SHP77 (cell line): ENCODE measurements at regions not wholly inside any gene's neighbourhood (a gene's known extent, or its start where the extent isn't known, plus 50 kb on each side); places are given as distances from the start of the nearest gene placed in this dataset.

Experiments
- DNase-seq, 2 experiments: peaks; one replicate each; lab custom pipeline; 2025; lab: John Stamatoyannopoulos, UW

DNA sequence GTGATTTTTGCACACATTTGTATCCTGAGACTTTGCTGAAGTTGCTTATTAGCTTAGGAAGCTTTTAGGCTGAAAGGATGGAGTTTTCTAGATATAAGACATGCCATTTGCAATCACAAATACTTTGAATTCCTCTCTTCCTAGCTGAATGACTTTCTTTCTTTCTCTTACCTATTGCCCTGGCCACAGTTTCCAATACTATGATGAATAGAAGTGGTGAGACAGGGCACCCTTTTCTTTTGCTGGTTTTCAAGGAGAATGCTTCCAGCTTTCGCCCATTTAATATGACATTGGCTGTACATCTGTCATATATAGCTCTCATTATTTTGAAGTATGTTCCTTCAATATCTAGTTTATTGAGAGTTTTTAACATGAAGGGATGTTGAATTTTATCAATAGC lies 409.6 kb upstream of the EPHA7 start:
- no peak for DNase-seq

DNA sequence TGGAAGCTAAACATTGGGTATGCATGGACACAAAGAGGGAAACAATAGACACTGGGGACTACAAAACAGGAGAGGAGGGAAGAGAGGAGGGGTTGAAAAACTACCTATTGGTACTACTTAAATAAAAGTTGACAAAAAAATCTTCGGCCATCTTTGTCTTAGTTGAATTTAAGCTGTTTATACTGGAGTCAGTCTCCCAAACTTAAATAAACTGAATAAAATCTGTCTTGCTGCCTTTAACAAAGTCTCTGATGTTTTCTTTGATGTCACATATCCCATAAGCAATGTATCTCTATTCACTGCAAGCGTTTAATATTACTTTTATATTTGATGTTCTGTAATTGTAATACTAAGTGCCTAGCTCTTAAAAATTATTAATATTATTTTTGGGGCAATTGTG lies 409.2 kb upstream of the EPHA7 start:
- DNase-seq, result no peak

DNA sequence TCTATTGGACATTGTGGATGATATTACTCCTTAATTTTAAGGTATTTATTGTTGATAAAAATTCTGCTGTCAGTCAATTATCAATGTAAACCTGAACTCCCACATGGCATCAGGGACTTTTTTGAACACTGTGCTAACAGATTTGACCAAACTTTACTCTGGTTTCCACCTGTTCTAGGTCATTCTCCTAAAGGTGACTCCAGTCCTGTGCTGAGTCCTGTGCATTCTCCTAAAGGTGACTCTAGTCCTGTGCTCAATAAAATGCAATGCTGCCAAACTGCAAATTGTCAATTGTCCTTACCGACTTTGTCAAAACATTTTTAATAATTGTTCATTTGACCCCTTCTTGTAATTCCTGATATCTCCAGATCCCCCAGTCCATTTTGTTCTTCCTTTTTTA lies 408.4 kb upstream of the EPHA7 start:
- no peak for DNase-seq

DNA sequence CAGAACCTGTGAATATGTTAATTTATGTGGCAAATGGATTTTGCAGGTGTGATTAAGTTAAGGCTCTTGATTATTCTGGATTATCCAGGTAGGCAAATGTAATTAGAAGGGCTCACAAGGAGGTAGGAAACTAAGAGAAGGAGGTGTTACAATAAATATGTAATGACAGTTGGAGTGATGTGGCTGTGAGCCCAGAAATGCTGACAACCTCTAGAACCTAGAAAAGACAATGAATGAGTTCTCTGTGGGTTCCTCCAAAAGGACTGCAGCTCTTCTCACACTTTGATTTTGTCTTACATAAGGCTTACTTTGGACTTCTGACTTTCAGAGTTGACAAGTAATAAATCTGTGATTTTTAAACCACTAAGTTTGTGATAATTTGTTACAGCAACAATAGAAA lies 406.6 kb upstream of the EPHA7 start:
- no peak for DNase-seq

DNA sequence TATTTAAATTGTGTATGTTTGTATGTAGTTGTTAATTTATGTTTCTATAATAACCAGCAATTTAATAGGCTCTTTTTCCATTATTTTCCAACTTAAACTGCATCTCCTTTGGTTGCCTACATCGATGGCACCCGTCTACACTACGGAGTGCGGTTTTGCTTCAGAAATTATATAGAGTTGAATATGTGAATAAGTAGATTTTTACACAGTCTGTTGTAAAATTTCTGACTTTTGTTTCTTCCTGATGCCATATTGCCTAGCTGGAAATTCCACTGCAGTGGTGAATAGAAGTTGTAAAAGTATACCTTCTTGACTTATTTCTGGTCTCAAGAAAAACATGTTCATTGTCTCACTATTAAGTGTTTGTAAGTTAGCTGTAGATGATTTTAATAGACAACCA lies 404.1 kb upstream of the EPHA7 start:
- no peak for DNase-seq

DNA sequence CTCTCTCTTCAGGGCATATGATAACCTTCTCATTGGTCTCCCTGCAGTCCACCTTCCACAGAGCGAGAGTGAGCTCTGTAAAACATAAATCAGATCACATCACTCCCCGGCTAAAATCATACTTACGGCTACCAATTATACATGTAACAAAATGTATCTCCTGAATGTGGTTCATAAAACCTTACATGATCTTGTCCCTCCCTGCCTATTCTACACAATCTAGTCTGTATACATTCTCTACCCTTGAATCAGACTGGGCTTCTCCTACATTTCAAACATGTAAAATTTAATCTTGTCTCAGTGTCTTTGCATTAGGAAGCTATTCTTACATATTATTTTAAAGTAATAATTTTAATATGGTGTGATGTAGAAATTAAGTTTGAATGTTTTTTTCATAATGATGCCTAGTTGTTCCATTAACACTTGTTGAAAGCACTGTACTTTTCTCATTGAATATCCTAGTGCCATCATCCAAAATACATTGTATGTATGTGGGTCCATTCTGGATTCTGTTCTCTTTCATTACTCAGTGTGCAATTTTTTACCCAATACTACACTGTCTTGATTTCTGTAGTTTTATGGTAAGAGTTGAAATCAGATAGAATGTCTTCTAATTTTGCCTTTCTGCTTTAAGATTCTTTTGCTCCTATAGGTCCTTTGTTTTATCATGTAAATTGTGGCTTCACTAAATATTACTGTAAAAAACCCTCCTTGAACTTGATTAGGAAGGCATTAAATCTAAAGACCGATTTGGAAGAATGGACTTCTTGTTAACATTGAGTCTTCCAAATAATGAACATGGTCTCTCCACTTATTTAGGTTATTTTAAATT lies 403.3 kb upstream of the EPHA7 start:
- no peak for DNase-seq

DNA sequence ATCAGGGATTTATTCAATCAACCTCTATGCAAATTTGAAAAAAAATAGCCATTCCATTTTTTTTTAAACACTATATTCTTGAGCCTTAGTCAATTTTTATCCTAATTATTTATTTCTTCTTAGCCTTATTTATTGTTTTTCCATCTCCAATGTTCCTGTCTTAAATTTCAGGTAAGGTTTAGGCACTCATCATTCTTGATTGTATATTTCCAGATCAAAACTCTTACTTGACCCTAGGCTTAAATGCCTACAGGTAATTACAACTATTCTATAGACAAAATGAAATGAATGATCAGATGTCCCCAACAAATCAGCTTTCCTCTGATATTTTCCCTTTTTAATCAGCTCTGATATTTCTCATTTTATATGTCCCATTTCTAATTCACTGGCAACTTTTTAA lies 402.6 kb upstream of the EPHA7 start:
- no peak for DNase-seq

DNA sequence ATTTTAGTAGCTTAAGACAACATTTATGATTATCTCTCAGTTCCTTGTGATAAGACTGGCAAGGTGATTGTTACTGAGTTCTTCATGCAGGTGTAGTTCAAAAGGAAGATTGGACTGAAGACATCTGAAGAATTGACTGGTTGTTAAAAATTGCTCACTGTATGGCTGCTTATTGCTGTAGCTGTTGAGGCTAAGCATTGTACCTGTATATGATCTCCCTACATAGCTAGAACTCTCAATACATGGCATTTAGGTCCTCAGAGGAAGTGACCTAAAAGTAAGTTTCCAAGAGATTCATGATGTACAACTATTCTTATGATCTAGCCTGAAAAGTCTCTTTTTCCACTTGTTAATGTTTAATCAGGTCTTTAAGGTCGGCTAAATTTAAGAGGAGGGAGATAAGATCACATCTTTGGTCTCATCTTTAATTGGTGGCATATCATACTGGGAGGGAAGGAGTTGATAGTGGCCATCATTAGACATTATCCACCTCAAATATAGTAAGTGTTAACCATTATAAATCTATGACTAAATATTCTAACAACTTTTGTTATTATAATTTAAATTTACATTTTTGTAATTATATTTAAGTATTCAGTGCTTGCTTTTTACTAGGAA lies 401.2 kb upstream of the EPHA7 start:
- DNase-seq, result no peak

DNA sequence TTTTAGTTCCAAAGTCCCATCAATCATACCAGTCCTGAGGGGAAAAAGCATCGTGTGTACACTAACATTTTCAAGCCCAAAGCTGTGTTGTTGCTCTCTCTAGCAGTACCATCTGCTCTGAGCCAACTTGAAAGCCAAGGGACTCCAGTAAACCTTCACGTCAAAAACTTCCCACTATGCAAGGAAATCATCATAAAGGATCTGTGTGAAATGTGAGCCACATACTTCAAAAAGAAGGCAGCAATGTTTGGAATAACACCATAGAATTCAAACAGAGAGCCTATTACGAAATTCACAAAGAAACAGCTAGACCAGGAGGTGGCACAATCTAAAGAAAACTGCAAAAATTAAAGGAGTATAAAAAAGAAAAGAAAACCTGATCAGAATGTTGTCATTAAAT lies 399.8 kb upstream of the EPHA7 start:
- no peak for DNase-seq

DNA sequence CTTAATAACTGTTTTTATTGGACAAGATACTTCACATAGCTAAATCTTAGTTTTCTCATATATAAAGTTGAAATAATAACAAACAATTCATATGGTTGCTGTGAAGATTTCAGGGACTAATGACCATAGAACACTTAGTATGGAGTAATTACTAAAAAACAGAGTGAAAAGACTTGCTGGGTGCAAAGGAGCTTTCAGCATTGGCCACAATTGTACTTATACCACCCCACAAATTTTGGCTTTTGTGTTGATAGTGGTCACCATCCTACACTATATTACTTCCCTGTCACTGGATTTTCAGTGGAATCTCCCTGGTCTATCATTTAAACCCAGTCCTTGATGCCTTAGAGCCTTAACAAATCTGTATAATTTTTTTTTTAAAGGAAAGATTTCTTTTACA lies 398.6 kb upstream of the EPHA7 start:
- DNase-seq, result no peak

DNA sequence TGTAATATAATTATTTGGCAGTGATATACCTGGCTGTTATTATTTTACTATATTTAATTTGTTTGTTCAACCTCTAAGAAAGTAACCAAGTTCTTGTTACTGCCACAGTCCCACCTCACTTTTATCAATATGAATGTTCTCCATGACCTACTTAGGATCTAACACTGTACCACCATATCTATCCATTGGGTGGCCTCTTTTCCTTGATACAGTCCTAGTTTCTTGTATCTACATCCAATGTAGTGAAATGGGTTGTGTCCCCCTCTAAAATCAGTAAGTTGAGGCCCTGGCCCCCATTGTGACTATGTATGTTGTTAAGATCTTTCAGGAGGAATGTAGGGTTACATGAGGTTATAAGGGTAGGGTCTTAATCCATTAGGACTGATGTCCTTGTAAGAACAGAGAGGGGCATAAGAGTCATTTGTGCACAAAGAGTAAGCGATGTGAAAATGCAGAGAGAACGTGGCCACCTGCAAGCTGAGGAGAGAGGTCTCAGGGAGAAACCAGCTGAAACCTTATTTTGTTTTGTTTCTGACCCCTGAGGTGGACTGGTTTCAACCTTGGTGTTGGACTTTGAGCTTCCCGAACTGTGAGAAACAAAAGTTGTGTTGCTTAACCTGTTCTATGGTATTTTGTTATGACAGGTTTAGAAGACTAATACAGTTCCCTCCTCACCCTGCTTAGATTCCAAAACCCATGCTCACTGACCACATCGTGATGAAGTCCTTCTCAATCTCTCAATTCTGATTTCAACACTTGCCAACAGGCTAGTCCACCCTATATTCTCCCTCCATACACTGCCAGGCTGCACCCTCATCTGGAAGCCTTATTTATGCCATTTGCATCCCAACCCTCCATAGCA lies 387.3 kb upstream of the EPHA7 start:
- no peak for DNase-seq

DNA sequence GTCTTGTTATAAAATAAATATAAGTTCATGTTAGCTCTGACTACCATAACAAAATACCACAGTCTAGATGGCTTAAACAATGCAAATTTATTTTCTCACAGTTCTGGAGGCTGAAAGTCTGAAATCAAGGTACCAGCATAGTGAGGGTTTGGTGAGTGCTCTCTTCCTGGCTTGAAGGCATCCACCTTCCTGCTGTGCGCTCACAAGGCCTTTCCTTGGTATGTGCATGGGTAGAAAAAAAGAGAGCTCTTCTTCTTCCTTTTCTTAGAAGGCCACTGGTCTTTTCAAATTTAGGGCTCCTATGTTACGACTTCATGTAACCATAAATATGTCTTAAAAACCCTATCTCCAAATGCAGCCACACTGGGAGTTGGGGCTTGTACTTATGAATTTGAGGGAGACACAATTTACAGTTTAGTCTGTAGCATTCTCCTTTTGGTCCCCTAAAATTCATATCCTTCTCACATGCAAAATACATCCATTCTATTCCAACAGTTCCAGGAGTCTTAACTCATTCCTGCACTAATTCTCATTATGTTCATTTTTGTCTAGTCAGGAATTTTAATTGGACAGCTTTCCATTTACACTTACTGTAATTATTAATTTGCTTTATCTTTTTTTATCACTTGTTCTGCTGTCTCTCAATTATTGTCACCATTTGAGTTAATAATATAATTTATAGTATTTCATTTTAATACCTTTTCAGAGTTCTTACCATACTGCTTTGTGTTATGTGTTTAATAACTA lies 381.9 kb upstream of the EPHA7 start:
- no peak for DNase-seq

DNA sequence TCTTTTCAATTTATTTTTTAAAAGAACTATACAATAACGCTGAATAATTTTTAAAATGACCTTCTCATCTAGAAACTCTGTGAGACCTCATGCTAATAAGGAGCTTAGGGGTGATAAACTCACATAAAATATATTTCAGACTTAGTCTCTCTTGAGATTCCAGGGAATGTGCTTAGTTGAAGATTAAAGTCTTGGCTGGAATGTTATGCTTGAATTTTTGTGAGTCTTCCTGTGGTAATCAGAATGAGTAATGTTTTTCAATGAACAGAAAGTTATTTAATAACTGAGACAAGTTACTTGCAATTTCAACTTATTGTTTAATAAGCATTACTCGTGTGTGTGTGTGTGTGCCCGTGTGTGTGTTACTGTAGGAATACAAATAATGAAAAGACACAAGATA lies 379.9 kb upstream of the EPHA7 start:
- no peak for DNase-seq

DNA sequence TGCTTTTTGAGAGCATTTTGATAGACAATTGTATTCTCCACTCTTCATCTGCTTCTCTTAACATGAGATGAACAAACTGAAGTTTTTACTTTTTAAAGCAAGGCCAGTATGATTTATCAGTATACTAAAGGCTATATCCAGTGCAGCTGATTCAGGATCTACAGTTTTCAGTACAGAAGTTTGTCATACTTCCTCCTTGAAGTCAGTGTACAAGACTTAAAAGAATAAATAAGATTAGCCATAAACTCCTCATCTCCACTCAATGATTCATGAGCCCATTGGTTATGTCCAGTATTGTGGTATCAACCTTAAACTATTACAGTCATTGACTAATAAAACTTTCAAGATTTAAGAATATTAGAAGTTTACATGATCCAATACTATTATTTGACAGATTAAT lies 374.8 kb upstream of the EPHA7 start:
- no peak for DNase-seq

DNA sequence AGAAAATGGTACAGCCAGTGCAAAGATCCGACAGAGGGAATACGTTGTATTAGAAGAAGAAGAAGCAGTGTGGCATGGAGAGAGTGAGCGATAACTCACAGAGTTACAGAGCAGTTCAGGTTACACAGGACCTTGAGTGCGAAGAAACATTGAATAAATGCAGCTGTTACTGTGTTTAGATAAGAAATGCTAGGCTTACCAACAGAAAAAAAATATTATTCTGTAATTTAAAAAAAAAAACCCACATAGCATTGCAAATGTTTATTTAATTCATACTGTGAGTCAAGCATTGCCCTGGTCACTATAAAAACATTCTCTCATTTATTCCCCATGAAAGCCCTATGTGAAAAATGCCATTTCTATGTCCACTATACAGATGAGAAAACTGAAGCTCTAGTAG lies 373.4 kb upstream of the EPHA7 start:
- no peak for DNase-seq

DNA sequence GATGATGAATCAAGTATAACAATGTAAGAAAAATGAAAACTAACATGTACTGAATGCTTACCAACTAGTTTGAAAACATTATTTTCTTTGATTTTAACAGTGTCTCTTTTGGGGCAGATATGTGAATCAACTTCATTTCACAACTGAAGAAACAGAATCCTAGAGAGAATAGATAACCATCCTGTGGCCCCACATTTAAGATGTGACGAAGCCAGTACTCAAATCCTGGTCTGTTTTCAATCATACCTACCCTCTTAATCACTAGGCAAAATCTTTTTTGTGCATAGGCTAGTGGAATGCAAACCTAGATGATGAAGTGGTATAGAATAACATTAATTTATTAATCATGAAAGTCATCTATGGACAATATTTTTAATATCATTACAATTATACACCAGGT lies 371.6 kb upstream of the EPHA7 start:
- no peak for DNase-seq

DNA sequence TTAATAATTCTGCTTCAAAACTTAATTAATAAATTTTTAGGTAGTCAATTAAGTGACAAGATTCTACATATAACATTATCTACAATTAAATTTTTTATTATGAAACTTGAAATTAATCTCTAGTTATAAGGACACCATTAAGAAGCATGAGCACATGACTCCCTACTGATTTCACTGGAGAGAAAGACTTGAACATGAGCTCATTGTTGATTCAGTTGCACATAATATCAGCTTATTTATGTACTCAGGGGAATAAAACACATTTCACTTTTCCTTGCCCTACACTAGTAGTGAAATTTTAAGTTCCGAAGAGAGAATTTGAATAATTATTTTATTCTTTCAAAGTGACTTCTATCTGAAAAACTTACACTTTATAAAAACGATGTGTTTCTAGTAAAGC lies 370.2 kb upstream of the EPHA7 start:
- DNase-seq, result no peak

DNA sequence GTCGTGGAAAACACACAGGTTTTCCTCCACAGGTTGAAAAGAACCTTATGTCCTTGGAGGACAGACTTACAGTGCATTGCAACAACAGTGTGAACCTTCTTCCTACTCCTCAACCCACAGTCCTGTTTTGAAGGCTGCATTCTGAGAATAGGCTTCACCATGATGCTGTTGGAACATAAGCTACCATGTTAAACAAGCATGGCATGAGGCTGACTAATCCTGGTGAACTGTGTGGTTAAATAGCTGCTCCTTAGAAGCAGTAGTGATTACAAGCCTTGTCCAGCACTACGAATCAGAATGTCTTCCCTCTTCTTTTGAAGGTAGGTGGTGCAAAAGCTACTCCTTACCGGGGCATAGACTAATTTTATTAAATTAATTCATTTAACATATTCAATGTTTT lies 368.5 kb upstream of the EPHA7 start:
- no peak for DNase-seq

DNA sequence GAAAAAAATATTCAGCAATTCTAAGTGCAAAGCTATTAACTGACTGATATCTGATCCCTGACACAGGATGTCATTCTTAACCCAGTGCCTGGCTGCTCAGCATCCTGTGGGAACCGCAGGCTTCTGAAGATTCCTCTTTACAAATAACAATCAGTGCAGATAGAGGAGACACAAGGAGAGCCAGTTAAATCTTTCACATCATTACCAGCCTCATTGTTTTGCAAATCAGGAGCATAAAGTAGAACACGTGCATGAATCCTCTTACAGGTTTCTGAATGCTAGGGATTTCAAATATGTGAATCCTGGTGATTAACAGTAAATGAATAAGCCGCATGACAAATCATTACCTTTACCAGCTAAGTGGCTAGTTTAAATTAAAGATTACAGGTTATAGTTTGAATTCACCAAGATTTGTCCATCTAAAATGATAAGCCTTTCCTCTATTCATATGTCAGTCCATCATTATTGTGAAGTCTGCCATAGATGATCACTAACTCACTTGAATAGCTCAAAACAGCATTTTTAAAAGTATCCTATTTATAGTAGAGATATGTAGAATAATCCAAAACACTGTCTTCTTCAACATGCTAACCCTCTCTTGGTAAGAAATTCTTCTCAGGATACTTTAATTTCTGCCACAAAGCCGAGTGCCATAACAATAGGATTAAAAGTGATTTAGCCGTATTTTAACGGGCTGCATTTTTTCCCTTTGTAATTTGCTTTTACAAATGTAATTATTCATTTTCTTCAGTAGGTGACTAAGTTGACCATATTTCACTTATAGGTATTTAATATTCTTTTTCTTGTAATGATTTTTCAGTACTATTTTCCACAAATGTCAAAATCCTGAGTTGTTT lies 367.3 kb upstream of the EPHA7 start:
- no peak for DNase-seq

DNA sequence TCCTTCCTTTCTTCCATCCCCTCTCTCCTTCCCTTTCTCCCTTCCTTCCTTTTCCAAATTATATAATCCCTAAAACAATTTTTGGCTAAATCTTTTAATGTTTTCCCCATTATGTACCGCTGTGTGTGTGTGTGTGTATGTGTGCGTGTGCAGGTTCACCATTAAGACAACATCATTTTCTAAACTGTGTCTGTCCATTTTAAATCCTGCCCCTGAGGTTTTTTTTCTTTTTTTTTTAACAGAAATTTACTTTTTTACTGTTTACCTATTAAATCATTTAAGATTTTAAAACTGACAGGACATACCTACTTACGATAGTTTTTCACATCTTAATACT lies 366.3 kb upstream of the EPHA7 start:
- no peak for DNase-seq
